ENCODE measurements at regions not wholly inside any gene's neighbourhood (a gene's known extent, or its start where the extent isn't known, plus 50 kb on each side); places are given as distances from the start of the nearest gene placed in this dataset.

- TF ChIP-seq NR2C1 (IDR thresholded peaks at IDR 0.05): no peak
- no peak for TF ChIP-seq TCF7 (IDR thresholded peaks at IDR 0.05; ENCODE audit: borderline replicate concordance)
- no peak for TF ChIP-seq BHLHE40 (IDR thresholded peaks at IDR 0.05; ENCODE audit: borderline replicate concordance in 1 of 2, low read depth in 2 of 2, low read length in 1 of 2)
- TF ChIP-seq BRCA1 (IDR thresholded peaks at IDR 0.05; ENCODE audit: low read depth, low read length): no peak
- no peak for TF ChIP-seq PAX5 (IDR thresholded peaks at IDR 0.05; ENCODE audit: borderline replicate concordance, low read depth, low read length)
- no peak for TF ChIP-seq CBX3 (IDR thresholded peaks at IDR 0.05; ENCODE audit: borderline replicate concordance, low read depth)
- no peak for TF ChIP-seq YY1 (IDR thresholded peaks at IDR 0.05; ENCODE audit: low read depth, low read length)
- no peak for TF ChIP-seq JUND (IDR thresholded peaks at IDR 0.05; ENCODE audit: low read depth, low read length)
- no peak for TF ChIP-seq SMAD1 (IDR thresholded peaks at IDR 0.05; ENCODE audit: low read depth, partially characterized antibody)
- no peak for TF ChIP-seq NKRF (conservative IDR thresholded peaks at IDR 0.05)
- no peak for TF ChIP-seq BCL11A (IDR thresholded peaks at IDR 0.05; ENCODE audit: low read depth, low read length)
Observed at GRCh38 chr9:89674667-89675057, 69.8 kb downstream of the GADD45G start (continued).

GRCh38 chr9:89675058-89675742 is 70.4 kb downstream of the GADD45G start:
- no peak overlapping the region for H3K9ac ChIP-seq (ENCODE audit: control insufficient read depth, insufficient read depth, low read length)
- no peaks in the 10 kb centered on the region for H3K9me3 ChIP-seq (replicated peaks; ENCODE audit: control insufficient read depth, insufficient read depth, low read length)
- H3K79me2 ChIP-seq (ENCODE audit: control insufficient read depth, insufficient read depth, low read length): no peaks in the 10 kb centered on the region
- ChIA-PET CTCF (interaction anchor here (0.9 kb wide), 1 partner anchor 72 kb away, joined by 3 read pairs; no protein-coding TSS in a partner anchor), RAD21 (ENCODE audit: unreplicated experiment) (no interaction called here), POLR2A (no interaction called here), SMC1A (ENCODE audit: uncharacterized antibody, unreplicated experiment) (no interaction called here)
- intact Hi-C loops (cut with micrococcal nuclease; ENCODE audit: unreplicated experiment) (no loop called here), in situ Hi-C loops (cut with MboI) (no loop called here)
- no peaks in the 10 kb centered on the region for H4K20me1 ChIP-seq (ENCODE audit: control insufficient read depth, insufficient read depth)
- WGBS (ENCODE audit: insufficient coverage, insufficient replicate concordance, low lambda C conversion rate, missing lambda C conversion rate): 27% methylated on average over 15 of the region's 15 CpGs
- FAIRE-seq (no peak), DNase-seq (ENCODE audit: low read depth, low spot score) (no peak), ATAC-seq (no peak)
- no peak overlapping the region for H3K27ac ChIP-seq (ENCODE audit: control insufficient read depth, insufficient read depth)
- no peaks in the 10 kb centered on the region; a peak in 1 of 4 replicates for H3K27me3 ChIP-seq (replicated peaks in 1 of 2; ENCODE audit: control insufficient read depth in 2 of 2, insufficient read depth in 2 of 2, low read length in 1 of 2)
- BruUV-seq (replicated peaks): no TSS peak
- H3K4me1 ChIP-seq (ENCODE audit: control insufficient read depth, insufficient read depth, low read length): no peaks in the 10 kb centered on the region
- H3K4me2 ChIP-seq (ENCODE audit: control insufficient read depth, insufficient read depth): no peak overlapping the region
- H3K36me3 ChIP-seq (ENCODE audit: control insufficient read depth in 2 of 2, insufficient read depth in 2 of 2, low read length in 1 of 2): no peaks in the 10 kb centered on the region
- H3K4me3 ChIP-seq: no peak overlapping the region
- no peak for TF ChIP-seq MEF2B (IDR thresholded peaks at IDR 0.05; ENCODE audit: partially characterized antibody, poor library complexity, severe bottlenecking)
- TF ChIP-seq HCFC1 (IDR thresholded peaks at IDR 0.05; ENCODE audit: low read length): no peak
- no peak for TF ChIP-seq ETV6 (conservative IDR thresholded peaks at IDR 0.05 in 1 of 2, IDR thresholded peaks at IDR 0.05 in 1 of 2; ENCODE audit: borderline replicate concordance in 1 of 2, low read depth in 1 of 2)
- no peak for TF ChIP-seq NBN (IDR thresholded peaks at IDR 0.05)
- no peak for TF ChIP-seq FOXM1 (IDR thresholded peaks at IDR 0.05; ENCODE audit: low read depth, low read length)
- no peak for TF ChIP-seq RUNX3 (IDR thresholded peaks at IDR 0.05; ENCODE audit: low read length)
- TF ChIP-seq KDM1A (IDR thresholded peaks at IDR 0.05; ENCODE audit: borderline replicate concordance): no peak
- no peak for TF ChIP-seq E2F8 (IDR thresholded peaks at IDR 0.05; ENCODE audit: low read depth, partially characterized antibody)
- TF ChIP-seq RB1 (IDR thresholded peaks at IDR 0.05; ENCODE audit: borderline replicate concordance): no peak
- TF ChIP-seq STAT1 (conservative IDR thresholded peaks at IDR 0.05): no peak
- no peak overlapping the region for H2AFZ ChIP-seq (ENCODE audit: control insufficient read depth, low read depth, low read length)
